CD4-positive, alpha-beta T cell (primary cell): ENCODE measurements at regions not wholly inside any gene's neighbourhood (a gene's known extent, or its start where the extent isn't known, plus 50 kb on each side); places are given as distances from the start of the nearest gene placed in this dataset.

Experiments used
- ATAC-seq: fragments of 200-7000 bp; cut with Tn5 transposase; one replicate; pipeline ENCODE4 v1.10.0; 2022; ENCODE audit warnings: mild to moderate bottlenecking; ENCODE audit not compliant: poor library complexity
- CTCF ChIA-PET: fragments of 350-600 bp; sonication (Branson Sonifier 250); formaldehyde crosslinking; loops from one replicate; lab custom pipeline; 2021; ENCODE audit warnings: antibody characterized with exemption, inconsistent platforms; lab: Charles Lee
- POLR2A ChIA-PET: fragments of 350-600 bp; sonication (Branson Sonifier 250); formaldehyde crosslinking; loops from one replicate; lab custom pipeline; 2021; ENCODE audit warnings: antibody characterized with exemption, inconsistent platforms; lab: Charles Lee
- DNase-seq, 14 experiments: peaks; one replicate each; pipeline ENCODE4 v3.0.0-alpha.2; 2013 to 2020; ENCODE audit warnings: mixed read lengths in 2 of 14
- H3K27ac ChIP-seq, 2 donors: one replicate each; pipeline versions ENCODE4 v1.5.1 to v1.7.0; 2013; ENCODE audit warnings: low read length in 2 of 2, low read depth in 1 of 2, mild to moderate bottlenecking in 1 of 2
- H3K27me3 ChIP-seq, 2 experiments: 1 replicate in 1 of 2; 2 replicates in 1 of 2; pipeline versions ENCODE4 v1.6.1 to v1.7.0; 2013; ENCODE audit warnings: low read length in 2 of 2, control low read depth in 1 of 2, mild to moderate bottlenecking in 1 of 2, moderate library complexity in 1 of 2; ENCODE audit not compliant: insufficient read depth in 2 of 2, control insufficient read depth in 1 of 2
- H3K36me3 ChIP-seq: one replicate; pipeline ENCODE4 v1.6.1; 2013; ENCODE audit warnings: low read length, control low read depth; ENCODE audit not compliant: insufficient read depth
- H3K4me1 ChIP-seq: one replicate; pipeline ENCODE4 v1.6.1; 2013; ENCODE audit warnings: low read length, control low read depth; ENCODE audit not compliant: insufficient read depth
- H3K4me3 ChIP-seq: one replicate; pipeline ENCODE4 v1.5.1; 2013; ENCODE audit warnings: mild to moderate bottlenecking, low read length, moderate library complexity
- H3K9me3 ChIP-seq, 2 experiments: 1 replicate in 1 of 2; 2 replicates in 1 of 2; pipeline versions ENCODE4 v1.6.1 to v1.7.0; 2013; ENCODE audit warnings: low read length in 2 of 2, mild to moderate bottlenecking in 2 of 2, control low read depth in 1 of 2, moderate library complexity in 1 of 2; ENCODE audit not compliant: control insufficient read depth in 1 of 2, insufficient read depth in 1 of 2
- H3K27ac Mint-ChIP-seq: one replicate; pipeline ENCODE4 v1.8.0; 2020; ENCODE audit warnings: mixed read lengths
- H3K27me3 Mint-ChIP-seq: one replicate; pipeline ENCODE4 v1.8.0; 2021; ENCODE audit warnings: mixed read lengths
- H3K36me3 Mint-ChIP-seq: one replicate; pipeline ENCODE4 v1.8.0; 2021; ENCODE audit warnings: low read depth, mixed read lengths
- H3K4me1 Mint-ChIP-seq: one replicate; pipeline ENCODE4 v1.8.0; 2021; ENCODE audit warnings: low read depth, mixed read lengths
- H3K4me3 Mint-ChIP-seq: one replicate; pipeline ENCODE4 v1.8.0; 2020; ENCODE audit warnings: mild to moderate bottlenecking, mixed read lengths
- H3K9me3 Mint-ChIP-seq: one replicate; pipeline ENCODE4 v1.8.0; 2020; ENCODE audit warnings: mixed read lengths
- intact Hi-C, 2 experiments: fragments of 100-400 bp; cut with DNase I in 1 of 2; cut with micrococcal nuclease in 1 of 2; formaldehyde crosslinking; loops; one replicate each; pipeline versions ENCODE4 v1.15.1 to v1.9.0; 2023 to 2025; cut with DNase I, micrococcal nuclease
- TF ChIP-seq, protein P1 (sequence below): fragments of 200-600 bp; IDR thresholded peaks from one replicate; pipeline ENCODE4 v1.8.0; 2022; ENCODE audit warnings: antibody characterized with exemption, mild to moderate bottlenecking

DNA sequence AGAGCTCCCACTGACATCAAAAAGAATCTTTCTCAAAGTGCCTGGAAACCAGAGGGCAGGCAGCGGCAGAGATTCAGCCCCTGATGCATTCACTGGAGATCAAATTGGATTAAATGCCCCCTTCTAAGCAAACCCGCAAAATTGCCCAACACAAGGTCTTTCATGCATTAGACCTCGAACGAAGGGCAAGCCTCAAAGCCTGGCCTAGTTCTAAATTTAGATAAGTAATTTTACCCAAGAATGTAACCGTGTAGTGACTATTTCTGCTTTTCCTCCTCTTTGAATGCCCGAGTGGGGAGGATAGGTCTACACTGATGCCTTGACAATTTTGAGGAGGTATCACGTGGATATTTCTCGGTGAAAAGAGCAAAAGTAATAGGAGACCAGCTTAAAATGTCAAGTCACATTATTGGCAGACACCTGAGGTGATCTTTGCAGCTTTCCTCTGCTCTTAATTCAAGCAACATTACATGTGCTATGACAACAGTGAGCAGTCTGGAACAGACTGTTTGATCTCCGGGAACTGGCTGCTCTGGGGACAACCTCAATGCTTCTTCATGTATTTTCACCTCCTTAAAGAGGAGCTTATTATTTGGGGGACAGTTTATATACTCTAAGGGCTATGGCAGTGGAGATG is 1263.5 kb upstream of the AUTS2 start:
- no peaks in the 10 kb centered on the region for H3K36me3 ChIP-seq
- intact Hi-C loops = no loop called here
- peaks cover 6% of the 10 kb centered on the region for H3K9me3 Mint-ChIP-seq
- H3K27me3 ChIP-seq = no peaks in the 10 kb centered on the region
- ATAC-seq (no peak), DNase-seq (no peak)
- no peak overlapping the region for H3K27ac Mint-ChIP-seq
- no peaks in the 10 kb centered on the region for H3K4me1 ChIP-seq
- ChIA-PET POLR2A (no interaction called here), CTCF (no interaction called here)
- no peak overlapping the region for H3K27ac ChIP-seq
- H3K4me3 ChIP-seq = no peak overlapping the region
- TF ChIP-seq, protein P1, sequence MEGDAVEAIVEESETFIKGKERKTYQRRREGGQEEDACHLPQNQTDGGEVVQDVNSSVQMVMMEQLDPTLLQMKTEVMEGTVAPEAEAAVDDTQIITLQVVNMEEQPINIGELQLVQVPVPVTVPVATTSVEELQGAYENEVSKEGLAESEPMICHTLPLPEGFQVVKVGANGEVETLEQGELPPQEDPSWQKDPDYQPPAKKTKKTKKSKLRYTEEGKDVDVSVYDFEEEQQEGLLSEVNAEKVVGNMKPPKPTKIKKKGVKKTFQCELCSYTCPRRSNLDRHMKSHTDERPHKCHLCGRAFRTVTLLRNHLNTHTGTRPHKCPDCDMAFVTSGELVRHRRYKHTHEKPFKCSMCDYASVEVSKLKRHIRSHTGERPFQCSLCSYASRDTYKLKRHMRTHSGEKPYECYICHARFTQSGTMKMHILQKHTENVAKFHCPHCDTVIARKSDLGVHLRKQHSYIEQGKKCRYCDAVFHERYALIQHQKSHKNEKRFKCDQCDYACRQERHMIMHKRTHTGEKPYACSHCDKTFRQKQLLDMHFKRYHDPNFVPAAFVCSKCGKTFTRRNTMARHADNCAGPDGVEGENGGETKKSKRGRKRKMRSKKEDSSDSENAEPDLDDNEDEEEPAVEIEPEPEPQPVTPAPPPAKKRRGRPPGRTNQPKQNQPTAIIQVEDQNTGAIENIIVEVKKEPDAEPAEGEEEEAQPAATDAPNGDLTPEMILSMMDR = no peak
- H3K36me3 Mint-ChIP-seq = no peaks in the 10 kb centered on the region
- H3K4me3 Mint-ChIP-seq = no peak overlapping the region
- no peaks in the 10 kb centered on the region for H3K27me3 Mint-ChIP-seq
- no peaks in the 10 kb centered on the region for H3K4me1 Mint-ChIP-seq
- peaks cover 16 to 20% of the 10 kb centered on the region in 2 experiments for H3K9me3 ChIP-seq

DNA sequence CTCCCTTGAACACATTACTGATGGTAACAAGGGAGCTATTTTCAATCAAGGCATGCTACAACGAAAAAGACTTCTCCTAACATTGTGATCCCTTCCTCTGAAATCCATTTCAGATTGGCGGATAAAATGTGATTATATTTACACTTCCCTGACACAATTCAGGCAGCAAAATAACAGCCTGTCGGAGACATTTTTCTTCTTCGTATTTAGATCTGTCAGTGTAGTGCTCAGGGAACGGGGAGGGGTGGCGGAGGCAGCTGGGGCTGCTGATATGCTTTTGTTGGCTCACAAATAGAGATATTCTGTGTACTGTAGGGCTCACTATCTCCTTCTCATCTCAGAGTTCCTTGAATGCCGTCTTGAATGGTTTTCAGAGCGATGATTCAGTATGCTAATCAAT is 1261.7 kb upstream of the AUTS2 start:
- Mint-ChIP-seq H3K36me3 (no peaks in the 10 kb centered on the region), H3K27me3 (no peaks in the 10 kb centered on the region), H3K4me3 (no peak overlapping the region), H3K9me3 (peaks cover 11% of the 10 kb centered on the region), H3K4me1 (no peaks in the 10 kb centered on the region), H3K27ac (no peak overlapping the region)
- Histone ChIP-seq H3K27ac (no peak overlapping the region), H3K4me3 (no peak overlapping the region), H3K36me3 (no peaks in the 10 kb centered on the region), H3K4me1 (no peaks in the 10 kb centered on the region), H3K27me3 (no peaks in the 10 kb centered on the region), H3K9me3 (peaks cover 17 to 19% of the 10 kb centered on the region in 2 experiments)
- POLR2A ChIA-PET = no interaction called here
- intact Hi-C loops = no loop called here
- CTCF ChIA-PET = no interaction called here
- TF ChIP-seq, protein P1 = no peak
- ATAC-seq (no peak), DNase-seq (no peak)

DNA sequence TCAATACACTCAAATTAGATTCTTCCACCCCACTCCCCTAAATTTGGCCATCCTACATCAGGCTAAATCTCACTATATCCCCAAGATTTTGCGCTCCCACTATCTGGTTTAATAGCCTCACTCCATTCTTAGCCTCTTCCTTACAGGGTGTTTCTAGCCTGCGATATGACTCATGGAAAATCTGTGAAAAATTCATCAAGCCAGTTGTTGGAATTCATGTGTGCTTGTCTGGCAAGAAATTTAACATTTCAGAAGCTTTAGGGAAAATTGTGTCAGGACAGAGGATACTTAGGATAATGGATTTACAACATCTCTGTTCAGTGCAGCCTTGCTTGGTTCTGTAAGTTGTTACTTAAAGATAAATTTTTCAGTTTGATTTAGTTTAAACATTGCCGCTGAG is 1249.9 kb upstream of the AUTS2 start:
- ATAC-seq (no peak), DNase-seq (no peak)
- Histone ChIP-seq H3K4me3 (no peak overlapping the region), H3K27ac (no peak overlapping the region), H3K36me3 (no peaks in the 10 kb centered on the region), H3K9me3 (peaks cover 0 to 19% of the 10 kb centered on the region in 2 experiments), H3K4me1 (no peaks in the 10 kb centered on the region), H3K27me3 (no peaks in the 10 kb centered on the region)
- CTCF ChIA-PET = no interaction called here
- no peak overlapping the region for H3K27ac Mint-ChIP-seq
- H3K36me3 Mint-ChIP-seq = no peaks in the 10 kb centered on the region
- POLR2A ChIA-PET = no interaction called here
- TF ChIP-seq, protein P1 = no peak
- intact Hi-C loops = no loop called here
- H3K4me3 Mint-ChIP-seq = no peak overlapping the region
- H3K4me1 Mint-ChIP-seq = no peaks in the 10 kb centered on the region
- no peaks in the 10 kb centered on the region for H3K27me3 Mint-ChIP-seq
- H3K9me3 Mint-ChIP-seq = peaks cover 25% of the 10 kb centered on the region
